ENCODE measurements at regions not wholly inside any gene's neighbourhood (a gene's known extent, or its start where the extent isn't known, plus 50 kb on each side); places are given as distances from the start of the nearest gene placed in this dataset.
"Not testable (repeated sequence)": the region's sequence is repeated elsewhere in the genome, so short reads cannot be mapped to it uniquely, and the experiment has no call there.

DNA sequence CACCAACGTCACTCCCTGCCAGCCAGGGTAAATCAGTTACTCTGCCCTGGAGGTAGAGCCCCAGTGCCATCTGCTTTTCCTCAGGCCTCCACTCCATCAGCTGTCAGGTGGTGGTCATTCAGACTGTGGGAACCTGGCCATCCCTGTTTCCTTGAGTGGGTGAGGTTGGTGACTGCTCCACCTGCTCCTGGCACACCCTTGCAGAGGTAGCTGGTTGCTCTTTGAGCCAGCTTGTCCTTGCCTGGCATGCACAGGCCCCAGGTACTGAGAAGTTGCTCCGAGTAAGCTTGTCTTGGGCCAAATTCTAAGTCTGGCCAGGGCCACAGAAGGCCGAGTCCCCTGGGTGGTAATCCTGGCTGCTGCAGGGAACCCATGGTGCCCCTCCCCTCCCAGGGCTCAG, 248.3 kb downstream of the CWH43 start:
- not testable (repeated sequence) for H3K4me3 ChIP-seq (ENCODE audit: low read depth, low read length); H3K36me3 ChIP-seq (ENCODE audit: control insufficient read depth, insufficient read depth, low read length)

DNA sequence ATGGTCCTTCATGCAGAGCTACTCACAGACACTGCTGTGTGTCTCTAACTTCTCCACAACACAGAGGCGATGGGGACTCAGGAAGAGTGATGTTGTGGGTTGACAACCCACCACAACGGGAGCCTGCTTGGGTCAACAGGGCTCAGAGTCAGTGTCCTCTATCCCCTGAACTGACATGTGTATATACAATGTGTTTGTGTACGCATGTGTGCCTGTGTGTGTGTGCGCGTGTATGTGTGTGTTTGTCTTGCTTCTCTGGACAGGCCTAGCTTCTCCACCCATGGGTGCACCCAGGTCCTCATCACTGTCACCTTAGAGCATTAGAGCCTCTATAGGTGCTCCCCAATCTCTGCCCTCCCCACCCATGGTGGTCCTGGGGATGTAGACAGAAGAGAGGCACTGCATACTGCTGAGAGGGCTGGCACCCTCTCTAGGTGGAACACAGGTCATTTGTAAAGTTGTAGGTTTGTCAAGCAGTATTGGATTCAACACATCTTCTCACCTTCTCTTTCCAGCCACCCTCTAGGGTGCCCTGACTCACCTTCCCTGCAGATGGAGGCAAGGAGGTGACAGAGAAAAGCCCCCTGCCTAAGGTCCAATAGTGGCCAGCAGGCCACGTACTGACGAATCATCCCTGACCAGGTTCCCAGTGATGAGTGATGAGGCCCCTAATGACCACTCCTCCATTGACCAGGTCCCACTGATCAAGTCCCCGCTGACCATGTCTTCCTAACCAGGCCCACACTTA, 249.5 kb downstream of the CWH43 start:
- not testable (repeated sequence) for H3K4me1 ChIP-seq (ENCODE audit: control insufficient read depth, insufficient read depth, low read length); H3K27me3 ChIP-seq (ENCODE audit: control insufficient read depth, insufficient read depth, low read length); H3K4me3 ChIP-seq (ENCODE audit: low read depth, low read length)

More for the DNA sequence above, 248.3 kb downstream of the CWH43 start:
- not testable (repeated sequence) for H3K9ac ChIP-seq (ENCODE audit: low read depth, low read length); H3K4me1 ChIP-seq (ENCODE audit: control insufficient read depth, insufficient read depth, low read length); H3K27me3 ChIP-seq (ENCODE audit: control insufficient read depth, insufficient read depth, low read length); H3K9me3 ChIP-seq (ENCODE audit: control insufficient read depth, insufficient read depth, low read length)

GRCh38 chr4:49236474-49236873, 250.4 kb downstream of the CWH43 start:
- H3K9me3 ChIP-seq (ENCODE audit: control insufficient read depth, insufficient read depth, low read length); H3K36me3 ChIP-seq (ENCODE audit: control insufficient read depth, insufficient read depth, low read length); H3K27me3 ChIP-seq (ENCODE audit: control insufficient read depth, insufficient read depth, low read length); H3K4me1 ChIP-seq (ENCODE audit: control insufficient read depth, insufficient read depth, low read length); H3K9ac ChIP-seq (ENCODE audit: low read depth, low read length); H3K4me3 ChIP-seq (ENCODE audit: low read depth, low read length): not testable (repeated sequence)

More for the DNA sequence above, 249.5 kb downstream of the CWH43 start:
- not testable (repeated sequence) for H3K9me3 ChIP-seq (ENCODE audit: control insufficient read depth, insufficient read depth, low read length); H3K36me3 ChIP-seq (ENCODE audit: control insufficient read depth, insufficient read depth, low read length); H3K9ac ChIP-seq (ENCODE audit: low read depth, low read length)

DNA sequence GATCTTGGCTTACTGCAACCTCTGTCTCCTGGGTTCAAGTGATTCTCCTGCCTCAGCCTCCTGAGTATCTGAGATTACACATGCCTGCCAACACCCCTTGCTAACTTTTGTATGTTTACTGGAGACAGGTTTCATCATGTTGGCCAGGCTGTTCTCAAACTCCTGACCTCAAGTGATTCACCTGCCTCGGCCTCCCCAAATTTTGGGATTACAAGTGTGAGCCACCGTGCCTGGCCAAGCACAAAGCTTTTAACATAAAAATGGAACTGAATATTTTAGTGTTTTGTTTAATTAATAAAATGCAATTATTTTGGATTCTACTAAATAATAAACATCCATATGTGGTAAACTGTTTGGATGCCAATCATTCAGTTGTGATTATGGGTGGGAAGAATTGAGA, 255.2 kb downstream of the CWH43 start:
- H3K4me3 ChIP-seq (ENCODE audit: low read depth, low read length); H3K36me3 ChIP-seq (ENCODE audit: control insufficient read depth, insufficient read depth, low read length); H3K9me3 ChIP-seq (ENCODE audit: control insufficient read depth, insufficient read depth, low read length); H3K4me1 ChIP-seq (ENCODE audit: control insufficient read depth, insufficient read depth, low read length); H3K27me3 ChIP-seq (ENCODE audit: control insufficient read depth, insufficient read depth, low read length); H3K9ac ChIP-seq (ENCODE audit: low read depth, low read length): not testable (repeated sequence)

DNA sequence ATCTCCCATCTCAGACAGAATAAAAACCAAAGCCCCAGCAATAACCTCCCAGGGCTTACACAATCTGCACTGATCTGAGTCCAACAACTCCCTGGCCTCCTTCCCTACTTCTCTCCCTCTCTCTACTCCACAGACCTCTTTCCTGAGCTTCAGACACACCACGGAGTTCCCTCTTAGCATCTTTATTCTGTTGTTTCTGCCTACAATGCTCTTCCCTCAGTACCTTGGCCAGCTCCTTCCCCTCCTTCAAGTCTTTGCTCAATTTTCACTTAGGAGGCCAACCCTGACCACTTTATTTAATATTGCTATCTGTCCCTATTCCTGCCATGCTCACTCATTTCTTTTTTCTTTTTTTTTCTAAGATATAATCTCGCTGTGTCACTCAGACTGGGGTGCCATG, 276.7 kb downstream of the CWH43 start:
- not testable (repeated sequence) for H3K4me1 ChIP-seq (ENCODE audit: control insufficient read depth, insufficient read depth, low read length); H3K27me3 ChIP-seq (ENCODE audit: control insufficient read depth, insufficient read depth, low read length); H3K9ac ChIP-seq (ENCODE audit: low read depth, low read length); H3K9me3 ChIP-seq (ENCODE audit: control insufficient read depth, insufficient read depth, low read length); H3K4me3 ChIP-seq (ENCODE audit: low read depth, low read length); H3K36me3 ChIP-seq (ENCODE audit: control insufficient read depth, insufficient read depth, low read length)

DNA sequence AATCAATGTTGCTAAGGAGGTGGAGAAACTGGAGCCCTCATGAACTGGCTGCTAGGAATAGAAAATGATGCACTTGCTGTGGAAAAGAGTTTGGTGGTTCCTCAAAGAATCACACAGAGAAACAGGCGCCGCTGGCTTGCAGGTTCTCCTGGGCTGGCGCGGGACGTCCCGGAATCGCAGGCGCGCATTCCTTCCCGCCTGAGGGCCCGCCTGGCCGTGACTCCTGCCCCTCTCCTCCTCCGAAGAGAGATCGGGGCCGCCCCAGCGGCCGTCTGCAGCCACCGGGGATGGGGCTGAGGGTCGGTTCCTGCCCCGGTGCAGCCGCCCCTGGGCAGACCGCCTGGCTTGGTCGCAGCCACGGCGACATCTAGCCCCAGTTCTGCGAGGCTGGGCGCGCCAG, 284.4 kb downstream of the CWH43 start:
- H3K36me3 ChIP-seq (ENCODE audit: control insufficient read depth, insufficient read depth, low read length), result not testable (repeated sequence)

DNA sequence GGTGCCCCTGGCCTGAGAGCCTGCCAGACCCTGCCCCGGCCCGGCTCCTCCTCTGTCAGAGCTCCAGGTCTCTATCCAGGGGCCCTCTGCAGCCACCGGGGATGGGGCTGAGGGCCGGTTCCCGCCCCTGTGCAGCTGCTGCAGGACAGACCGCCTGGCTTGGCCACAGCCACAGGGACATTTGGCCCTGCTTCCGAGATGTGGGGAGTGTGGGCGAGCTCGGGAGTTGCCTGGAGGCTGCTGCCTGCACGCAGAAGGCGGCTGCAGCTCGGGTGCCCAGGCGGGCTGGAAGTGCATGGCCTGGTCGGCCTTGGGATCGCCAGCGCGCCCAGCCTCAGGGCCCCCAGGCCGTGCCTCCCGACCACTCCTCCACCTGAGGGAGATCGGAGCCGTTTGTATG, 284.8 kb downstream of the CWH43 start:
- not testable (repeated sequence) for H3K4me3 ChIP-seq (ENCODE audit: low read depth, low read length); H3K36me3 ChIP-seq (ENCODE audit: control insufficient read depth, insufficient read depth, low read length); H3K9ac ChIP-seq (ENCODE audit: low read depth, low read length); H3K27me3 ChIP-seq (ENCODE audit: control insufficient read depth, insufficient read depth, low read length); H3K9me3 ChIP-seq (ENCODE audit: control insufficient read depth, insufficient read depth, low read length); H3K4me1 ChIP-seq (ENCODE audit: control insufficient read depth, insufficient read depth, low read length)

More for the DNA sequence above, 284.4 kb downstream of the CWH43 start:
- H3K4me1 ChIP-seq (ENCODE audit: control insufficient read depth, insufficient read depth, low read length); H3K27me3 ChIP-seq (ENCODE audit: control insufficient read depth, insufficient read depth, low read length); H3K9ac ChIP-seq (ENCODE audit: low read depth, low read length); H3K9me3 ChIP-seq (ENCODE audit: control insufficient read depth, insufficient read depth, low read length); H3K4me3 ChIP-seq (ENCODE audit: low read depth, low read length): not testable (repeated sequence)

GRCh38 chr4:49285905-49286304, 299.8 kb downstream of the CWH43 start:
- not testable (repeated sequence) for H3K27me3 ChIP-seq (ENCODE audit: control insufficient read depth, insufficient read depth, low read length); H3K9ac ChIP-seq (ENCODE audit: low read depth, low read length); H3K4me3 ChIP-seq (ENCODE audit: low read depth, low read length); H3K4me1 ChIP-seq (ENCODE audit: control insufficient read depth, insufficient read depth, low read length); H3K36me3 ChIP-seq (ENCODE audit: control insufficient read depth, insufficient read depth, low read length)
- H3K9me3 ChIP-seq (ENCODE audit: control insufficient read depth, insufficient read depth, low read length), result peaks cover 10% of the 10 kb centered on the region

DNA sequence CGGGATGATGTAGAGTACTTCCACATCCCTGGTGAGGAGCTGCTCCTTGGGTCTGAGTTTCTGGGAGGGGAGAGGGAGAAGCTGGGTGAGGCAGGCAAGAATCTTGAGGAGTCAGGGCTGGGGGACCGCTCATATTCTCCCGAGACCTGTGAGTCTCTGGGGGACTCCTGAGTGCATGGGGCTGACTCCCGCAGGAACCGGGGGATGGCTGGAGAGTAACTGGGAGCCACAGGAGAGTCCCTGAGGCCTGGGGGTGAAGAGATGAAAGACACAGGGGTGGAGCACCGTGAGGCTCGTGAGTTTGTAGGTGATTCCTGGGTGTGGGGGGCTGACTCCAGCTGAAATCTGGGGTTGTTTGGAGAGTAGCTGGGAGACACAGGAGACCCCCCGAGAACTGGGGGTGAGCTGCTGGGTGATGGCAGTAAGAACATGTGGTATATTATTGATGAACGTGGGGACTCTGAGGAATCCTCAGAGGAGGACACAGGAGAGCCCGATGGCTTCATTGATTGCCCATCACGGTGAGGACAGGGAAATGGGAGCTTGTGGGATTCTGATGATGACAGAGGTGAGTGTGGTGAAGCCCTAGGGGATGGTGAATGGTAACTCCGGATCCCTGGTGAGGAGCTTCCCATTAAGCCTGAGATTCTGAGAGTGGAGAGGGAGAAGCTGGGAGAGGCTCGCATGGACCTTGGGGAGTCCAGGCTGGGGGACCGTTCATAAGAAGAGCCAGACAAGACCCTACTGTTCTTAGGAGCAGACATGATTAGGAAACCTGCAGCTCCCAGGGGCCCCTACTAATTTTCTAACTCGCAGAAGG, 301.1 kb downstream of the CWH43 start:
- H3K4me1 ChIP-seq (ENCODE audit: control insufficient read depth, insufficient read depth, low read length); H3K36me3 ChIP-seq (ENCODE audit: control insufficient read depth, insufficient read depth, low read length); H3K27me3 ChIP-seq (ENCODE audit: control insufficient read depth, insufficient read depth, low read length); H3K9ac ChIP-seq (ENCODE audit: low read depth, low read length); H3K4me3 ChIP-seq (ENCODE audit: low read depth, low read length): not testable (repeated sequence)
- peaks cover 10% of the 10 kb centered on the region for H3K9me3 ChIP-seq (ENCODE audit: control insufficient read depth, insufficient read depth, low read length)

GRCh38 chr4:49287893-49288292, 301.8 kb downstream of the CWH43 start:
- peaks cover 10% of the 10 kb centered on the region for H3K9me3 ChIP-seq (ENCODE audit: control insufficient read depth, insufficient read depth, low read length)
- not testable (repeated sequence) for H3K27me3 ChIP-seq (ENCODE audit: control insufficient read depth, insufficient read depth, low read length); H3K4me1 ChIP-seq (ENCODE audit: control insufficient read depth, insufficient read depth, low read length); H3K36me3 ChIP-seq (ENCODE audit: control insufficient read depth, insufficient read depth, low read length); H3K4me3 ChIP-seq (ENCODE audit: low read depth, low read length); H3K9ac ChIP-seq (ENCODE audit: low read depth, low read length)

DNA sequence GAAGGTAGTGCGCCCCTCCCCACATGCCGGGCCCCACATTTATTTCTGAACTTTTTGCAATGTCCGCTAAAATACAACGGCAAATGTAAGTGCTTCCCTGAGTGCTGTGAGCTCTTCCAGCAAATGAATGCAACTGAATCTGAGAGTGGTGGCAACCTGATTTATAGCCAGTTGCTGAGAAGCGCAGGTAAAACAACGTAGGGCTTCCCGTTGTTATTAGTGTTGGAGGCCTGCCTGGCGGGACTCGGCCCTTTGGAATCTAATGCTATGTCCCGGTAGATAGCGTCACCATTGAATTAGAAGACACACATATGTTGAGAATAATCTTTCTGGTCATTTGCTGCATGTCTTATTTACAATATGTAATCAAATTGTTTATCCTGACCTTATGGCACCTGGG, 302.7 kb downstream of the CWH43 start:
- not testable (repeated sequence) for H3K4me3 ChIP-seq (ENCODE audit: low read depth, low read length); H3K27me3 ChIP-seq (ENCODE audit: control insufficient read depth, insufficient read depth, low read length); H3K9ac ChIP-seq (ENCODE audit: low read depth, low read length); H3K36me3 ChIP-seq (ENCODE audit: control insufficient read depth, insufficient read depth, low read length); H3K4me1 ChIP-seq (ENCODE audit: control insufficient read depth, insufficient read depth, low read length)
- peaks cover 10% of the 10 kb centered on the region for H3K9me3 ChIP-seq (ENCODE audit: control insufficient read depth, insufficient read depth, low read length)

- H3K27me3 ChIP-seq (ENCODE audit: control insufficient read depth, insufficient read depth, low read length); H3K4me3 ChIP-seq (ENCODE audit: low read depth, low read length); H3K4me1 ChIP-seq (ENCODE audit: control insufficient read depth, insufficient read depth, low read length); H3K36me3 ChIP-seq (ENCODE audit: control insufficient read depth, insufficient read depth, low read length); H3K9me3 ChIP-seq (ENCODE audit: control insufficient read depth, insufficient read depth, low read length); H3K9ac ChIP-seq (ENCODE audit: low read depth, low read length): not testable (repeated sequence)
Observed at GRCh38 chr4:49314815-49315214, 328.7 kb downstream of the CWH43 start.
